H1 (cell line): ENCODE measurements at regions not wholly inside any gene's neighbourhood (a gene's known extent, or its start where the extent isn't known, plus 50 kb on each side); places are given as distances from the start of the nearest gene placed in this dataset.

Experiments
- ATF2 ChIP-seq: IDR thresholded peaks from 2 replicates; pipeline ENCODE4 v1.6.1; 2012; ENCODE audit warnings: low read length, inconsistent platforms
- FOSL1 ChIP-seq: IDR thresholded peaks from 2 replicates; pipeline ENCODE4 v1.6.1; 2011; ENCODE audit warnings: mild to moderate bottlenecking, low read depth, low read length, moderate library complexity; ENCODE audit not compliant: insufficient read depth
- RFX5 ChIP-seq: IDR thresholded peaks from 2 replicates; pipeline ENCODE4 v1.6.1; 2011; ENCODE audit warnings: low read depth, low read length, improper control_type of control experiment, borderline replicate concordance

GRCh38 chr3:144173491-144173890 lies 201.9 kb downstream of the DIPK2A start (continued):
- TF ChIP-seq FOSL1 = no peak
- TF ChIP-seq ATF2 = no peak
- no peak for TF ChIP-seq RFX5
- TF ChIP-seq, all 59 proteins: peak for 0
